ENCODE measurements at regions not wholly inside any gene's neighbourhood (a gene's known extent, or its start where the extent isn't known, plus 50 kb on each side); places are given as distances from the start of the nearest gene placed in this dataset.

- H3K4me3 ChIP-seq (ENCODE audit: insufficient read length, low read depth) = no peak overlapping the region
- peaks cover 6% of the 10 kb centered on the region for H3K4me1 ChIP-seq (ENCODE audit: insufficient read depth, insufficient read length)
- no peak overlapping the region for H3K9ac ChIP-seq (ENCODE audit: insufficient read length, low read depth)
- DNase-seq (ENCODE audit: low read depth, low spot score) = no peak
- peaks cover 17% of the 10 kb centered on the region; the same call in 1 of the 2 replicates for H3K9me3 ChIP-seq (ENCODE audit: insufficient read depth, low read length)
- H3K27me3 ChIP-seq (ENCODE audit: insufficient read depth, insufficient read length) = no peaks in the 10 kb centered on the region
- TF ChIP-seq SUZ12 (IDR thresholded peaks at IDR 0.05; ENCODE audit: extremely low read depth, insufficient read depth, insufficient read length) (no peak), YY1 (IDR thresholded peaks at IDR 0.05; ENCODE audit: insufficient read depth, insufficient read length) (no peak), ZNF274 (IDR thresholded peaks at IDR 0.05; ENCODE audit: low read depth, low read length) (no peak)
- no peaks in the 10 kb centered on the region for H3K36me3 ChIP-seq (ENCODE audit: insufficient read depth, insufficient read length, low read length)
Measured at GRCh38 chr3:194985031-194985578, 285.9 kb downstream of the XXYLT1 start.

DNA sequence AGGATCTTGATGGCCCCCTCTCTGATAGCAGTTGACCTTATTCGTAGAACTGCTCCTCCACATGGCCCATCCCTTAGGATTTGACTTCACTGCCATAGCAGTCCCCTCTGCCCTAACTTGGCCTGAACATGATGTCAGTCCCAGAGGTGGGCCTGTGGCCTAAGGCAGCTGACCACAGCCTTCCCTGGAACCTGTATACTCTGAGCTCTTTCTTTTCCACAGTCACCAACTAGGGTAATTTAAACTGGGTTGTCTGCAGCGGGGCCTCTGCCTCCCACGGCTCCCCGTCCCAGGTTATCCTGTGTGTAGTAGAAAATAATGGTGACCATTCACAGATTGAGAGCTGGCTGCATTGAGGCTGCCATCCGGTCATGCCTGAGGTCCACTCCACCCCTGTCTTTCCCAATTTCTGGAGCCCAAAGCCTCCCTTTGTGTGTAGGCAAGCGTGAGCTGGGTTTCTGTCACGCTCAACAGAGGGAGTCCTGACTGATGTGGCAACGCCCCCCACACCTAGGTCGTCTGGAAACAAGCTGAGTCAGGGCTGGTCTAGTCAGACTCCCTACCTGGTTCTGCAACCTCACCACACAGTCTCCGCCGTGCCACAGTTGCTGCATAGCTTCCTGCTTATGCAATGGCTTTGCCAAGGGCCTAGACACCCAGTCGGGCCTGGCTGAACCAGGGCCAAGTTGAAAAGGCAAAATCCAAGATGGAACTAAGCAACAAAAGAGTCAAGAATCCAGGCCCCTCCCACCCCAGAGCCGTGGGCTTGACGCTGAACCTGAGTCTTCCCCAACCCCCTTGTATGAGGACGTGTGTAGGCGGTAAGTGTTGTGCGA is 284.5 kb downstream of the XXYLT1 start:
- no peak overlapping the region for H3K4me3 ChIP-seq (ENCODE audit: insufficient read length, low read depth)
- no peak for DNase-seq (ENCODE audit: low read depth, low spot score)
- H3K9me3 ChIP-seq (ENCODE audit: insufficient read depth, low read length) = peaks cover 12% of the 10 kb centered on the region; the same call in 1 of the 2 replicates
- H3K36me3 ChIP-seq (ENCODE audit: insufficient read depth, insufficient read length, low read length) = no peaks in the 10 kb centered on the region
- no peak for TF ChIP-seq YY1 (IDR thresholded peaks at IDR 0.05; ENCODE audit: insufficient read depth, insufficient read length)
- TF ChIP-seq SUZ12 (IDR thresholded peaks at IDR 0.05; ENCODE audit: extremely low read depth, insufficient read depth, insufficient read length) = no peak
- no peak for TF ChIP-seq ZNF274 (IDR thresholded peaks at IDR 0.05; ENCODE audit: low read depth, low read length)
- no peak overlapping the region for H3K9ac ChIP-seq (ENCODE audit: insufficient read length, low read depth)
- peaks cover 6% of the 10 kb centered on the region for H3K4me1 ChIP-seq (ENCODE audit: insufficient read depth, insufficient read length)
- peaks cover 3% of the 10 kb centered on the region for H3K27me3 ChIP-seq (ENCODE audit: insufficient read depth, insufficient read length)

DNA sequence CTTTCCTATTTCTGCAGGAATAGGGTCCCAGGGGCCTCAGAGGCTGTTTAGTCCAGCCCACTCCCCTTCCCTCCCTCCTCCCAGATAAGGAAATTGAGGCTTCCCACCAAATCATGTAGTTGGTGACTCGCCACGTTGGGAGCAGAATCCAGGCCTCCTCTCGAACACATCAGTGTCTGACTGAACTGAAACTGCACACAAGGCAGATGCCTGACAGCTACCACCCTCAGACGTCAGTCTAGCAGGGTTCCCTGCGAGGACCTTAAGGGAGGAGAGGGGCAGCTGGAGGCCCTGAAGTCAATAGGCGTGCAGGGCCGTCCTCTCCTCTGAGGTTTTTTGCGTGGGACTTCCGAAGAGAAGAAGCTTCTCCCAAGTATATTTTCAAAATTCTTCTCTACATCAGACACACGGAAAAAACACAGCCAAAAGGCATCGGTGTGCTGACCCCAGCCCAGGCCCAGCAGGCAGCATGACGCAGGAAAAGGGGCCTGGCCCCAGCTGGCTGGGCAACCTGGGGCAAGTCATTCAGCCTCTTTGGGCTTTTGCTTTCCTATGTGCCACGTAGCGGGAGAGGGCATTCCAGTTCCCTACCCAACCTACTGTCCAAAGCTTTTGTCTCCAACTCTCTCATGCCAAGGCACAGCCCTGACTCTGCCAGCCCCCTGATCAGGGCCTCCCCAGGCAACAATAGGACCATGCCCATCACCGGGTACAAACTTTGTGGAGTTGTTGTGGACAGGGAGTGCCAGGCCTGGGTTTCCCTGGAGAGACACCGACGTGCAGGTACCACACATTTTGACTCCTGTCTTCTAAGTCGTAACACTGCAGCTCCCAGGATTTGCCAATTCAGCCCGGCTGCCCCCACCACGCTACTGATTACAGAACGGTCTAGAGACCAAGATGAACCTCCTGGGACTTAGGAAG is 283.1 kb downstream of the XXYLT1 start:
- no peak overlapping the region for H3K4me3 ChIP-seq (ENCODE audit: insufficient read length, low read depth)
- no peak for DNase-seq (ENCODE audit: low read depth, low spot score)
- peaks cover 3% of the 10 kb centered on the region for H3K27me3 ChIP-seq (ENCODE audit: insufficient read depth, insufficient read length)
- TF ChIP-seq SUZ12 (IDR thresholded peaks at IDR 0.05; ENCODE audit: extremely low read depth, insufficient read depth, insufficient read length) (no peak), ZNF274 (IDR thresholded peaks at IDR 0.05; ENCODE audit: low read depth, low read length) (no peak), YY1 (IDR thresholded peaks at IDR 0.05; ENCODE audit: insufficient read depth, insufficient read length) (no peak)
- peaks cover 6% of the 10 kb centered on the region for H3K4me1 ChIP-seq (ENCODE audit: insufficient read depth, insufficient read length)
- H3K36me3 ChIP-seq (ENCODE audit: insufficient read depth, insufficient read length, low read length) = no peaks in the 10 kb centered on the region
- H3K9me3 ChIP-seq (ENCODE audit: insufficient read depth, low read length) = no peaks in the 10 kb centered on the region
- H3K9ac ChIP-seq (ENCODE audit: insufficient read length, low read depth) = no peak overlapping the region

- Histone ChIP-seq H3K9ac (ENCODE audit: insufficient read length, low read depth) (no peak overlapping the region), H3K36me3 (ENCODE audit: insufficient read depth, insufficient read length, low read length) (no peaks in the 10 kb centered on the region), H3K27me3 (ENCODE audit: insufficient read depth, insufficient read length) (peaks cover 3% of the 10 kb centered on the region), H3K4me1 (ENCODE audit: insufficient read depth, insufficient read length) (peaks cover 6% of the 10 kb centered on the region), H3K9me3 (ENCODE audit: insufficient read depth, low read length) (no peaks in the 10 kb centered on the region), H3K4me3 (ENCODE audit: insufficient read length, low read depth) (no peak overlapping the region)
- no peak for DNase-seq (ENCODE audit: low read depth, low spot score)
- TF ChIP-seq YY1 (IDR thresholded peaks at IDR 0.05; ENCODE audit: insufficient read depth, insufficient read length) (no peak), SUZ12 (IDR thresholded peaks at IDR 0.05; ENCODE audit: extremely low read depth, insufficient read depth, insufficient read length) (no peak), ZNF274 (IDR thresholded peaks at IDR 0.05; ENCODE audit: low read depth, low read length) (no peak)
Measured at GRCh38 chr3:194988495-194989165, 282.3 kb downstream of the XXYLT1 start.

GRCh38 chr3:194989241-194989640 is 281.7 kb downstream of the XXYLT1 start:
- TF ChIP-seq YY1 (IDR thresholded peaks at IDR 0.05; ENCODE audit: insufficient read depth, insufficient read length) = no peak
- no peak for TF ChIP-seq ZNF274 (IDR thresholded peaks at IDR 0.05; ENCODE audit: low read depth, low read length)
- TF ChIP-seq SUZ12 (IDR thresholded peaks at IDR 0.05; ENCODE audit: extremely low read depth, insufficient read depth, insufficient read length) = no peak
- Histone ChIP-seq H3K4me1 (ENCODE audit: insufficient read depth, insufficient read length) (peaks cover 6% of the 10 kb centered on the region), H3K4me3 (ENCODE audit: insufficient read length, low read depth) (no peak overlapping the region), H3K9ac (ENCODE audit: insufficient read length, low read depth) (no peak overlapping the region), H3K36me3 (ENCODE audit: insufficient read depth, insufficient read length, low read length) (no peaks in the 10 kb centered on the region), H3K27me3 (ENCODE audit: insufficient read depth, insufficient read length) (peaks cover 3% of the 10 kb centered on the region), H3K9me3 (ENCODE audit: insufficient read depth, low read length) (no peaks in the 10 kb centered on the region)
- no peak for DNase-seq (ENCODE audit: low read depth, low spot score)

DNA sequence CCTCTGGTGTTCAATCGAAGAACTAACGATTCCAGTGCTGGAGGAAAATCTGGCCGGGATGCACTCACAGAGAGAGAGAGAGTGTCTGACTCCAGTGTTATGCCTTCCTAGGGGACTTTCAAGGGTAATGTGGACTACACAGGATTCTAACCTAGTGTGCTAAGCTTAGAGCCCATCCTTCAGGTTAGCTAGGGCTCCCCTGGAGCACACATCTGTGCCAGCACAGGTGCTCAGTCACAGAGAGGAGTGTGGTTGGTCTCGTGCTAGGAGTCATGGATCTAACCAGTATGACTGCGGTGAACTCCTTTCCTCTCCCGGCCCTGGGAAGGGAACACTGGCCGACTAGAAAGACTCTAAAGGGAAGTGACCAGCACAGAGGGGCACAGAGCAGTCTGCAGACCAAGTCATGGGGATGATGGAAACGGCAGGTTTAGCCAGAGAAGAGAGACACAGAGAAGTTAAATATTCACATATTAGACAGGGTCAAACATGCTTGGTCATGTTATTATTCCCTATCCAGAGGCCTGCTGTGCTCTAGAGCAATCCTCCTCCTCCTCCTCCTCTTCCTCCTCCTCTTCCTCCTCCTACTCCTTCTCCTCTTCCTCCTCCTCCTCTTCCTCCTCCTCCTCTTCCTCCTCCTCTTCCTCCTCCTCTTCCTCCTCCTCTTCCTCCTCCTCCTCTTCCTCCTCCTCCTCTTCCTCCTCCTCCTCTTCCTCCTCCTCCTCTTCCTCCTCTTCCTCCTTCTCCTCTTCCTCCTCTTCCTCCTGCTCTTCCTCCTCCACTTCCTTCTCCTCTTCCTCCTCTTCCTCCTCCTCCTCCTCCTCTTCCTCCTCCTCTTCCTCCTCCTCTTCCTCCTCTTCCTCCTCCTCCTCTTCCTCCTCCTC is 280.3 kb downstream of the XXYLT1 start:
- DNase-seq (ENCODE audit: low read depth, low spot score) = no peak
- Histone ChIP-seq H3K9ac (ENCODE audit: insufficient read length, low read depth) (no peak overlapping the region), H3K4me1 (ENCODE audit: insufficient read depth, insufficient read length) (peaks cover 6% of the 10 kb centered on the region), H3K36me3 (ENCODE audit: insufficient read depth, insufficient read length, low read length) (no peaks in the 10 kb centered on the region), H3K4me3 (ENCODE audit: insufficient read length, low read depth) (no peak overlapping the region), H3K27me3 (ENCODE audit: insufficient read depth, insufficient read length) (peaks cover 3% of the 10 kb centered on the region), H3K9me3 (ENCODE audit: insufficient read depth, low read length) (no peaks in the 10 kb centered on the region)
- TF ChIP-seq YY1 (IDR thresholded peaks at IDR 0.05; ENCODE audit: insufficient read depth, insufficient read length) (no peak), SUZ12 (IDR thresholded peaks at IDR 0.05; ENCODE audit: extremely low read depth, insufficient read depth, insufficient read length) (no peak), ZNF274 (IDR thresholded peaks at IDR 0.05; ENCODE audit: low read depth, low read length) (no peak)

Measured in NT2/D1 (cell line).